Activated CD4-positive, alpha-beta T cell treated with anti-CD3 and anti-CD28 coated beads, Interleukin-2, amount 10 ng/mL, durations not matched to agents 24 days and 14 days (primary cell): ENCODE measurements at regions not wholly inside any gene's neighbourhood (a gene's known extent, or its start where the extent isn't known, plus 50 kb on each side); places are given as distances from the start of the nearest gene placed in this dataset.
"Not testable (repeated sequence)": the region's sequence is repeated elsewhere in the genome, so short reads cannot be mapped to it uniquely, and the experiment has no call there.

Source experiments
- DNase-seq: peaks from one replicate; pipeline ENCODE4 v3.0.0; 2022
- H3K27ac Mint-ChIP-seq: one replicate; pipeline ENCODE4 v1.8.0; 2022; ENCODE audit warnings: mild to moderate bottlenecking, mixed read lengths
- H3K27me3 Mint-ChIP-seq: one replicate; pipeline ENCODE4 v1.8.0; 2022; ENCODE audit warnings: mixed read lengths
- H3K36me3 Mint-ChIP-seq: one replicate; pipeline ENCODE4 v1.8.0; 2022; ENCODE audit warnings: low read depth, mild to moderate bottlenecking, mixed read lengths
- H3K4me1 Mint-ChIP-seq: one replicate; pipeline ENCODE4 v1.8.0; 2021; ENCODE audit warnings: mixed read lengths
- H3K4me3 Mint-ChIP-seq: one replicate; pipeline ENCODE4 v1.8.0; 2022; ENCODE audit warnings: mild to moderate bottlenecking, moderate library complexity, mixed read lengths
- H3K9me3 Mint-ChIP-seq: one replicate; pipeline ENCODE4 v1.8.0; 2021; ENCODE audit warnings: mixed read lengths
- intact Hi-C: fragments of 100-400 bp; cut with micrococcal nuclease; formaldehyde crosslinking; loops from one replicate; pipeline ENCODE4 v1.15.1; 2023

DNA sequence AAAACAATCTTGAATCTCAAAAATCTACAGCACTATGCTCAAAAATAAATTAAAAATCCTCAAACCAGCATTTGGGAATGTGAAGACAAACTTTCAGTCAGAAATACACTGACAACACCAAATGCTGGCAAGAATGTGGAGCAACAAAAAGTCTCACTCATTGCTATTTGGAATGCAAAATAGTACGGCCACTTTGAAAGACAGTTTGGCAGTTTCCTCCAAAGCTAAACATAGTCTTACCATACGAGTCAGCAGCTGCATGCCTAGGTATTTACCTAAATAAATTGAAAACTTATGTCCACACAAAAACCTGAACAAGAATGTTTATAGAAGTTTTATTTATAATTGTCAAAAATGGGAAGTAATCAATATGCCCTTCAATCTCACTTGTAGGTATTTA, 904.2 kb upstream of the LRRC4C start:
- Mint-ChIP-seq H3K27ac (no peak overlapping the region), H3K9me3 (peaks cover 7% of the 10 kb centered on the region)
- intact Hi-C loops: no loop called here

DNA sequence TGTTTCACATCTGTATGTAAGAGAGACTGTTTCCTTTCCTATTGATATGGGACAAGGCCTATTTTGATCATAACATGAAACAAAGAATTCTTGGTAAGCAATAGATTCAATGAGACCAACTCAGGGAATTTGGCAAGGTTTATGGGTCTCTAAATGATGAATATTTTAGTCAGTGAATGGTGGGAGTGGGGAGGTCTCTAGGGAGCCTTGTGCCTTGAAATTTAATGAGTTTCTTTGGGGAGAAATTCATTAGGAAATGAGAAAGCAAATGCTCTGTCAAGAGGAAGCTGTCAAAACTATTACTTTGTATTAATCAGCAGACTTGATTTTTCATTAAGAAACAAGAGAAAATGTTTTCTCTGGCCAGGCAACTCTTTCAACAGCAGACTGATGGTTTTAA, 921.7 kb upstream of the API5 start:
- no peaks in the 10 kb centered on the region for H3K27me3 Mint-ChIP-seq
- H3K36me3 Mint-ChIP-seq: no peaks in the 10 kb centered on the region
- H3K4me3 Mint-ChIP-seq: no peak overlapping the region
- intact Hi-C loops: no loop called here
- no peaks in the 10 kb centered on the region for H3K4me1 Mint-ChIP-seq
- DNase-seq: no peak
- peaks cover 10% of the 10 kb centered on the region for H3K9me3 Mint-ChIP-seq
- H3K27ac Mint-ChIP-seq: no peak overlapping the region

More for the DNA sequence above, 904.2 kb upstream of the LRRC4C start:
- no peaks in the 10 kb centered on the region for H3K36me3 Mint-ChIP-seq
- DNase-seq: no peak
- H3K4me1 Mint-ChIP-seq: no peaks in the 10 kb centered on the region
- H3K27me3 Mint-ChIP-seq: no peaks in the 10 kb centered on the region
- no peak overlapping the region for H3K4me3 Mint-ChIP-seq

DNA sequence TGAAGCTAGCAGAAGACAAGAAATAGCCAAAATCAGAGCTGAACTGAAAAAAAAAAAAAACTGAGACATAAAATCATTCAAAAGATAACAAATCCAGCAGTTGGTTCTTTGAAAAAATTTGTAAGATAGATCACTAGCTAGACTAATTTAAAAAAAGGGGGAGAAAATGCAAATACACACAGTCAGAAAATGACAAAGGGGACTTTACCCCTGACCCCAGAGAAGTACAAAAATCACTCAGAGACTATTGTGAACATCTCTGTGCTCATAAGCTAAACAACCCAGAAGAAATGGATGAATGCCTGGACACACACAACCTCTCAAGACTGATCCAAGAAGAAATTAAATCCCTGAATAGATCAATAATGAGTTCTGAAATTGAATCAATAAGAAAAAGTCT, 914.3 kb upstream of the API5 start:
- DNase-seq: no peak
- H3K4me3 Mint-ChIP-seq: no peak overlapping the region
- no peaks in the 10 kb centered on the region for H3K4me1 Mint-ChIP-seq
- H3K27ac Mint-ChIP-seq: no peak overlapping the region
- intact Hi-C loops: no loop called here
- H3K9me3 Mint-ChIP-seq: peaks cover 9% of the 10 kb centered on the region
- no peaks in the 10 kb centered on the region for H3K36me3 Mint-ChIP-seq
- no peaks in the 10 kb centered on the region for H3K27me3 Mint-ChIP-seq

DNA sequence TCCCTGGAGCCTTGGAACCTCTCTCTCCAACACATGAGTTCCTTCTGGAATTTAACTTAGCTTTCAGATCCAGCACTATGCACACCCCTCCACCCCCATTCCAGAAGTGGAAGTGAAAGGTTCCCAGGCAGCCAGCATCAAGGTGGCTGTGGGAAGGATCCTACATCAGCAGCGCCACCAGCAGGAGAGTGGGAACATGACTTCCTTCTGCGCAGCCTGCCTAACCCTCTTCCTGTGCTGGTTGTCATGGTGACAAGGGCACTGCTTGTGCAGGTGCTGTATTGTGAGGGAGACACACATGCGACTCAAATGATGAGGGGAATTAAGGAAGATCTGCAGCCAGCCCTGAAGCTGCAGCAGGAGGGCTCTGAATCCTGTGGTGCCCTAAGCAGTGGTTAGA, 904.5 kb upstream of the API5 start:
- Mint-ChIP-seq H3K9me3 (no peaks in the 10 kb centered on the region), H3K27ac (no peak overlapping the region), H3K4me1 (no peaks in the 10 kb centered on the region), H3K4me3 (no peak overlapping the region), H3K27me3 (no peaks in the 10 kb centered on the region), H3K36me3 (no peaks in the 10 kb centered on the region)
- DNase-seq: no peak
- intact Hi-C loops: no loop called here

DNA sequence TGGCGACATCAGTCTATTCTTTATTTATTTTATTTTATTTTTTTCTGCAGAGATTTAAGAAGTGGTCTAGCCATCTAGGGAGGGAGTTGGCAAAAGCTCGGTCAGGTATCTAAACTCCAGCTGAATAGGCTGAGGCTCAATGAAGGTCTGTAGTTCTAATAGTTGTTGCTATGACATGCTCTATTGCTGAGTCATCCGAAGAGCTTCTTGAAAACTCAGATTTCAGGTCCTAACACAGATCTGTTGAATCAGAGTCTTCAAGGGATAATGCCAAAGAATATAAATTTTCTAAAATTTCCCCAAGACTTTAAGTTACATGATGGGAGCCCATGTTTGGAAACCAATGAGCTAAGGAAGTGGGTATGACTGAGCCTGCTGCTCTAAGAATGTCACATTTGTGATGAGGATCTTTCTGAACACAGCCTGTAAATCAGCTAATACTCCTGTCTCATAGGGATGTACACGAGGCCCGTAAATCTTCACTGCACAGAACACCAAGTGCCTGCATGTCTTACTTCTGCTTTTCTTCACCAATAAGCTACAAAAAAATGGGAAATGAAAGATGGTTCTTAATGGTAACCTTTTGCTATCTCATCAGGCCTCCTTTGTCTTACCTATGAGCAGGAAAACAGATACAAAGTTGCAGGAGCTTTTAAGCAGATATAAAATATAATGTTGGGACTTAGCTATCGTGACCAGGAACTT, 901.4 kb upstream of the API5 start:
- DNase-seq: no peak
- intact Hi-C loops: no loop called here
- no peaks in the 10 kb centered on the region for H3K36me3 Mint-ChIP-seq
- no peaks in the 10 kb centered on the region for H3K27me3 Mint-ChIP-seq
- no peaks in the 10 kb centered on the region for H3K9me3 Mint-ChIP-seq
- no peak overlapping the region for H3K27ac Mint-ChIP-seq
- no peaks in the 10 kb centered on the region for H3K4me1 Mint-ChIP-seq
- H3K4me3 Mint-ChIP-seq: no peak overlapping the region

DNA sequence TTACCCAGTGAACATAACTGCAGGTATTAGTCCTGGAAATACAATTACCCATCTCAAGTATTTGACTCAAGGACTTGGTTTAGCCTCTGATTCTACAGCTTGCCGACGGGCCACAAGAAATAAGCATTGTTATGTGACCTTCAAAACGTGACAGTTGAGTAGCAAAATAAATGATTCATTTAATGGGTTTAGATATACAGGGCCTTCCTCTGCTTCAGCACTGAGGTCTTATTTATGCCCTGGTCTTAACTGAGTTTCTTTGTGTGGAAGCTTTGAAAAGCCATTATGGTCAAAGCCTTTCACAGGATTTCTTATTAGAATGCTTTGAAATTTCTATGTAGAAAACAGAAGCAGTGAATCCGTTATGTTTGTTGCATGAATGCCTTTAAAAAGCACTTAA, 899.2 kb upstream of the API5 start:
- Mint-ChIP-seq H3K27ac (no peak overlapping the region), H3K36me3 (no peaks in the 10 kb centered on the region), H3K4me3 (no peak overlapping the region), H3K4me1 (no peaks in the 10 kb centered on the region), H3K27me3 (no peaks in the 10 kb centered on the region), H3K9me3 (no peaks in the 10 kb centered on the region)
- DNase-seq: no peak
- intact Hi-C loops: no loop called here

DNA sequence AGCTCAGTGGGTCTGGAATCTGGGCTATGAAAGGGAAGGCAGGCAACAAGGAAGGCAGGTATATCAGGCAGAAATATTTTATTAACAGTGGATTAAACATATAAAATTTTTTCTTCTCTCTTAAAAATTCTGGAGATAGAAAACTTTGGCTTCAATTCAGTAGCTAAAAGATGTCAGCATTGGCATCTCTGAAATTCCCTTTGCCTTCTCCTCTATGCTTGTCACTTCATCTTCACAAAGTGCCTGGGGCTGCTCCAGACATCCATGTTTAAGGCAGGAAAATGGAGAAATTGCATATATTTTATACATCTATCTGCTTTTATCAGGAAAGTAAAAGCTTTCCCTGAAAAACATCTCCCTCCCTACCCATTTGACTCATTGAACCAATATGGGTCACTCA, 894.1 kb upstream of the API5 start:
- H3K27me3 Mint-ChIP-seq: no peaks in the 10 kb centered on the region
- H3K9me3 Mint-ChIP-seq: no peaks in the 10 kb centered on the region
- no peaks in the 10 kb centered on the region for H3K4me1 Mint-ChIP-seq
- no peak overlapping the region for H3K27ac Mint-ChIP-seq
- no peak for DNase-seq
- H3K4me3 Mint-ChIP-seq: no peak overlapping the region
- no peaks in the 10 kb centered on the region for H3K36me3 Mint-ChIP-seq
- intact Hi-C loops: no loop called here

DNA sequence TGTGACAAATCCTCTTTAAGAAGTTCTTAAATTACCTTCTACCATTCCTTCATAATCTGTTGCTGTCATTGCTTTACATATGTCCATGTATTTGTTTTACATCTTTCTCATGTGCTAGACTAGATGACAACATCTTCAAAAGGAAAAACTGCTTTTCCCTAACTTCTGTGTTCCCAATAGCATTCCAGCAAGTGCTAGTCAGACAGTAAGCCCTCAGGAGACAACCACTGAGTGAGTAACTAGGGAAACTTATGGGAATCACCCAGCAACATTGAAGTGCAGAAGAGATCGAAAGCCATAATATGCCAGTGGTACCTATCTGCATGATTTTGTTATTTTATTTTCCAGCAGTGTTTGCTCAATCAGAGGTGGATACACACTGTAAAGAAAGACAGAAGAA, 889.7 kb upstream of the API5 start:
- Mint-ChIP-seq H3K4me1 (no peaks in the 10 kb centered on the region), H3K27me3 (no peaks in the 10 kb centered on the region), H3K4me3 (no peak overlapping the region), H3K36me3 (no peaks in the 10 kb centered on the region), H3K27ac (no peak overlapping the region), H3K9me3 (no peaks in the 10 kb centered on the region)
- DNase-seq: no peak
- intact Hi-C loops: no loop called here

DNA sequence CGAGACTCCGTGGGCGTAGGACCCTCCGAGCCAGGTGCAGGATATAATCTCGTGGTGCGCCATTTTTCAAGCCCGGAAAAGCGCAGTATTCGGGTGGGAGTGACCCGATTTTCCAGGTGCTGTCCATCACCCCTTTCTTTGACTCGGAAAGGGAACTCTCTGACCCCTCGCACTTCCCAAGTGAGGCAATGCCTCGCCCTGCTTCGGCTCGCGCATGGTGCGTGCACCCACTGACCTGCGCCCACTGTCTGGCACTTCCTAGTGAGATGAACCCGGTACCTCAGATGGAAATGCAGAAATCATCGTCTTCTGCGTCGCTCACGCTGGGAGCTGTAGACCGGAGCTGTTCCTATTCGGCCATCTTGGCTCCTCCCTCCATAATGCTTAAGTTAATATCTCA, 876.9 kb upstream of the API5 start:
- H3K36me3 Mint-ChIP-seq, H3K9me3 Mint-ChIP-seq, DNase-seq, H3K4me3 Mint-ChIP-seq, H3K27ac Mint-ChIP-seq, intact Hi-C loops, H3K27me3 Mint-ChIP-seq, H3K4me1 Mint-ChIP-seq: not testable (repeated sequence)

DNA sequence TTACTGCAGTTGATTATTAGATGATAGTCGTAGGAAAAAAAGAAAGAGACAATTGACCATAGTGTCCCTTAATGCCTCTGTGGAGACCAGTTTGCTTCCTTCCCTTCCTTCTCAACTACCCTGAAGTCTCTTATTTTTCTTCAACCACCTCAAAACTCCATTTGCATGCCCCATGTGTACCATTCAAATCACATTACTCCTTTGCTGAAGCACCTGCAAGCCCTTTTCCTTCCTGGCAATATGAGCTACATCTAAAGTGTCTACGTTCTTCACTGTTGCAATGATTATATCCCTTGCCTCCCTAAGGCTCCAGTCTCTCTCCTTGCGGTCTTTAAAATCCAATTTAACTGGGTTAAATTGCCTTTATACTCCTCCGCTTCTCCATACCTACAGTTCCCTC, 867.4 kb upstream of the API5 start:
- Mint-ChIP-seq H3K9me3 (no peaks in the 10 kb centered on the region), H3K27me3 (no peaks in the 10 kb centered on the region), H3K27ac (no peak overlapping the region), H3K36me3 (no peaks in the 10 kb centered on the region), H3K4me3 (no peak overlapping the region), H3K4me1 (no peaks in the 10 kb centered on the region)
- DNase-seq: no peak
- intact Hi-C loops: no loop called here

DNA sequence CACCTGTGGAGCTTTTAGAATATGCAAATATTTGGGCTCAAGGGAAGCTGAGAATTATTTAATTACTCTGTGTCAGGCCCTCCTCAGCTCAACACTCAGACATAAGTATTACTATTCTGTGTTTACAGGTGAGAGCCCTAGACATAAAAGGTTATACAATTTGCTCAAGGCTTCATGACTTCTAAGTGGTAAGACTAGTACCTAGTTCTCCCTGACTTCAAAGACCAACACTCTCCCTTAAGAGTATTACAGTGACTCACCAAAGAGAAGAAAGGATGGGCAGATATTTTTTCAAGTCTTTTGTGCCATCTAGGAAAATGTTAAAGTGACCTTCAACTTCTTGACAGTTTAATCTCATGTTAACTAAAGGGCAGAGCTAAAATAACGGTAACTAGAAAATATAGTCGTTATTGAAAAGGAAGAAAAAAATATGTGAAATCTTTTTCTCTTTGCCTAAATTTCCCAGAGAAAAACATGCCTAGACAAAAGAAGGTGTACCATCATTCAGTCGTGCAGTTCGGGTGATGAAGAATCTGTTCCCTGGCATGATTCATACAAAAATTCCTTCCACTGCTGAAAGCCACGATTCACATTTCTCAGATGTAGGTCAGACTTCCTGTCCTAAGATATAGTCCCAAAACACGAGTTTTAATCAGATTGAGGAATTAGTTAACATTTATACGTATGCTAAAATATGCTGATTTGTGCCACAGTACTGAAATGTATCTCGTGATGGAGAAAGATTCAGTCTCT, 849.1 kb upstream of the API5 start:
- intact Hi-C loops: no loop called here
- Mint-ChIP-seq H3K27ac (no peak overlapping the region), H3K4me1 (no peaks in the 10 kb centered on the region), H3K36me3 (no peaks in the 10 kb centered on the region), H3K27me3 (no peaks in the 10 kb centered on the region), H3K9me3 (peaks cover 6% of the 10 kb centered on the region), H3K4me3 (no peak overlapping the region)
- DNase-seq: no peak

DNA sequence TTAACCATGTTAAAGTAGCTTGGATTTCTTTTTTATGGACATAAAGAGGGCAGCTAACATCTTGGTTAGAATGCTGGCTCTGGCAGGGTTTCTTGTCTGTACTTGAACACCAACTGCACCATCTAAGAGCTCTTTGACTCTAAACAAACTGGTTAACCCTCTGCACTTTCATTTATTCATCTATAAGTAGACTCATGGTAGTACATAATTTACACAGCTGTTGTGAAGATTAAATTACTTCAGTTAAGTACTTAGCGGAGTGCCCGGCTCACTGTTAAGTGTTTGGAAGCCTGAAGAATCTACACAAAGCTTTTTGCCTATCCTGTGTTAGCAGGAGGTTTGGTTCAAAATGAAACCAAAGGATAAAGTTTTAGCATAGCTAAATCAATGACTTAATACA, 846.2 kb upstream of the API5 start:
- intact Hi-C loops: no loop called here
- H3K9me3 Mint-ChIP-seq: peaks cover 9% of the 10 kb centered on the region
- no peaks in the 10 kb centered on the region for H3K27me3 Mint-ChIP-seq
- no peaks in the 10 kb centered on the region for H3K4me1 Mint-ChIP-seq
- no peak overlapping the region for H3K4me3 Mint-ChIP-seq
- no peaks in the 10 kb centered on the region for H3K36me3 Mint-ChIP-seq
- no peak overlapping the region for H3K27ac Mint-ChIP-seq
- no peak for DNase-seq

DNA sequence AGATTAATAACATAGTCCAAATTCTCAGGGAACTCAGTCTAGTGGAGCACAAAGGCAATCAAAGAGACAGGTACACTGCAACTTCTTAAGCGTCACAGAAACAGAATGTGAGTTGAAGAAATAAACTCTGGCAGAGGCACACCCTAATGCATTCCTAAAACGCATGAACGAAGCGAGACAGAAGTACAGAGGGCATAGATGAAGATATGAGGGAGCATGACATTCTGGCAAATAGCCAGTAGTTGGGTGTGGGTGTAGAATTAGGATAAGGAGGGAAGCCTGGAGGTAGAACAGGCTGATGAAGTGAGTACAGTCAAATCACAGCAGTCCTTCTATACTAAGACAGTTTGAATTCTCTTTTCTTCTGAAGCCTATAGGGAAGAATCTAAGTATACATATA, 838.7 kb upstream of the API5 start:
- DNase-seq: no peak
- Mint-ChIP-seq H3K4me3 (no peak overlapping the region), H3K27ac (no peak overlapping the region), H3K27me3 (no peaks in the 10 kb centered on the region), H3K9me3 (peaks cover 6% of the 10 kb centered on the region), H3K4me1 (no peaks in the 10 kb centered on the region), H3K36me3 (no peaks in the 10 kb centered on the region)
- intact Hi-C loops: no loop called here

DNA sequence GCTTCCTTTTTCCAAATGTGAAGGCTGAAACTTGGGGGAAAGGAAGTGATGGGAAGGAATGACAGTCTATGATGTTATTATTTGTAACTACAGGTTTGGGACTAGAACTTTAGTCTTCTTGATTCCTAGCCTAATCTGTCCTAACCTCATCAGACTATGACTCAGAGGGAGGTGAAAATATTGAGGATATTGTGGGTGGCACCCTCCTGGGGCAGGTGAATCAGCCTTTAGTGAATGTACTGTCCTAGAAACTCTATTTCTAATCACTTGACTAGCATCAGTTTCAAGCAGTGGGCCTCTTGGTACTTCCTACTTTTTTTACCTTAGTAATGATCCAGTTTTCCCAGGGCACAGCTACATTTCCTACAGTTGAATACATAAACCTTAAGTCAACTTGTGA, 829.0 kb upstream of the API5 start:
- no peak overlapping the region for H3K27ac Mint-ChIP-seq
- H3K9me3 Mint-ChIP-seq: peaks cover 22% of the 10 kb centered on the region
- H3K4me3 Mint-ChIP-seq: no peak overlapping the region
- no peaks in the 10 kb centered on the region for H3K27me3 Mint-ChIP-seq
- intact Hi-C loops: no loop called here
- no peaks in the 10 kb centered on the region for H3K36me3 Mint-ChIP-seq
- DNase-seq: no peak
- no peaks in the 10 kb centered on the region for H3K4me1 Mint-ChIP-seq

DNA sequence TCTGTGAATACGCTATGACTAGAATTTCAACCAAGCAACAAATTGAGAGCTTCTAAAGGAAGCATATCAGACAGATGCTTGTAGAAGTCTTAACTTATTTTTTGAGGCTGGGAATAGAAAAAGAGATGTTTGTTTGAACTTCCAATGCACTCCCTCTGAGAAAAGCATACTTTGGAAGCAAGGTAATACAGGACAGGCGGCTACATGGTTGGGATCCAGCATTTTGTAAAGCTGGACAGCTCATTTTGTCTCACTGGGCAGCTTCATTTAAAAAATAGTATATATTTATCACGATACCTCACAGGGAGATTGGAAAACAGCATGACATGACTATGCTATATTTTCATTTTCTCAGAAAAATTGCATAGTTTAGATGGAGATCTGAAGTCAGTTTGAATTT, 821.3 kb upstream of the API5 start:
- intact Hi-C loops: no loop called here
- no peaks in the 10 kb centered on the region for H3K27me3 Mint-ChIP-seq
- no peak for DNase-seq
- H3K27ac Mint-ChIP-seq: no peak overlapping the region
- peaks cover 12% of the 10 kb centered on the region for H3K9me3 Mint-ChIP-seq
- no peaks in the 10 kb centered on the region for H3K4me1 Mint-ChIP-seq
- no peaks in the 10 kb centered on the region for H3K36me3 Mint-ChIP-seq
- H3K4me3 Mint-ChIP-seq: no peak overlapping the region
